ENCODE measurements at regions not wholly inside any gene's neighbourhood (a gene's known extent, or its start where the extent isn't known, plus 50 kb on each side); places are given as distances from the start of the nearest gene placed in this dataset.

GRCh38 chr1:90149101-90149500 is 154.2 kb downstream of the ZNF326 start:
- no peaks in the 10 kb centered on the region for H3K9me3 ChIP-seq (ENCODE audit: low read length)
- no peaks in the 10 kb centered on the region for H4K20me1 ChIP-seq (ENCODE audit: insufficient read depth, low read length)
- no peaks in the 10 kb centered on the region for H3K9me2 ChIP-seq (ENCODE audit: low read depth, low read length)
- H3K4me1 ChIP-seq (ENCODE audit: insufficient read depth, low read length, severe bottlenecking), result no peaks in the 10 kb centered on the region
- H3F3A ChIP-seq (ENCODE audit: insufficient read depth, low read length), result no peaks in the 10 kb centered on the region
- H3K9ac ChIP-seq (ENCODE audit: low read length), result no peak overlapping the region
- no peak overlapping the region for H3K4me2 ChIP-seq (ENCODE audit: low read length)
- H2AFZ ChIP-seq (ENCODE audit: low read length), result no peak overlapping the region
- H3K36me3 ChIP-seq (ENCODE audit: insufficient read depth, low read length), result no peaks in the 10 kb centered on the region
- H3K79me2 ChIP-seq (ENCODE audit: insufficient read depth, low read length), result no peaks in the 10 kb centered on the region
- no peak overlapping the region for H3K4me3 ChIP-seq (ENCODE audit: low read depth, low read length, poor library complexity, severe bottlenecking)
- TF ChIP-seq CTCF (IDR thresholded peaks at IDR 0.05; ENCODE audit: low read length) (no peak; the same call in 1 of the 2 replicates), EZH2 (IDR thresholded peaks at IDR 0.05; ENCODE audit: borderline replicate concordance, low read length) (no peak)
- H3K27ac ChIP-seq (ENCODE audit: low read depth, low read length, poor library complexity, severe bottlenecking), result no peak overlapping the region
- no peaks in the 10 kb centered on the region for H3K27me3 ChIP-seq (ENCODE audit: insufficient read depth, low read length)

GRCh38 chr1:90147093-90147492 is 152.2 kb downstream of the ZNF326 start:
- Histone ChIP-seq H3K9me3 (ENCODE audit: low read length) (no peaks in the 10 kb centered on the region), H3K79me2 (ENCODE audit: insufficient read depth, low read length) (no peaks in the 10 kb centered on the region), H3K27me3 (ENCODE audit: insufficient read depth, low read length) (no peaks in the 10 kb centered on the region), H3K36me3 (ENCODE audit: insufficient read depth, low read length) (no peaks in the 10 kb centered on the region), H3K4me1 (ENCODE audit: insufficient read depth, low read length, severe bottlenecking) (no peaks in the 10 kb centered on the region), H3K9me2 (ENCODE audit: low read depth, low read length) (no peaks in the 10 kb centered on the region), H4K20me1 (ENCODE audit: insufficient read depth, low read length) (no peaks in the 10 kb centered on the region), H3K9ac (ENCODE audit: low read length) (no peak overlapping the region), H3K4me2 (ENCODE audit: low read length) (no peak overlapping the region), H3K27ac (ENCODE audit: low read depth, low read length, poor library complexity, severe bottlenecking) (no peak overlapping the region), H2AFZ (ENCODE audit: low read length) (no peak overlapping the region), H3F3A (ENCODE audit: insufficient read depth, low read length) (no peaks in the 10 kb centered on the region), H3K4me3 (ENCODE audit: low read depth, low read length, poor library complexity, severe bottlenecking) (no peak overlapping the region)
- TF ChIP-seq CTCF (IDR thresholded peaks at IDR 0.05; ENCODE audit: low read length), result no peak
- TF ChIP-seq EZH2 (IDR thresholded peaks at IDR 0.05; ENCODE audit: borderline replicate concordance, low read length), result no peak

- H3K4me1 ChIP-seq (ENCODE audit: insufficient read depth, low read length, severe bottlenecking), result no peaks in the 10 kb centered on the region
- no peak overlapping the region for H3K4me2 ChIP-seq (ENCODE audit: low read length)
- H3K27me3 ChIP-seq (ENCODE audit: insufficient read depth, low read length), result no peaks in the 10 kb centered on the region
- H3K79me2 ChIP-seq (ENCODE audit: insufficient read depth, low read length), result no peaks in the 10 kb centered on the region
- TF ChIP-seq CTCF (IDR thresholded peaks at IDR 0.05; ENCODE audit: low read length) (no peak), EZH2 (IDR thresholded peaks at IDR 0.05; ENCODE audit: borderline replicate concordance, low read length) (no peak)
- no peaks in the 10 kb centered on the region for H3K36me3 ChIP-seq (ENCODE audit: insufficient read depth, low read length)
- H3K27ac ChIP-seq (ENCODE audit: low read depth, low read length, poor library complexity, severe bottlenecking), result no peak overlapping the region
- no peaks in the 10 kb centered on the region for H3K9me2 ChIP-seq (ENCODE audit: low read depth, low read length)
- no peaks in the 10 kb centered on the region for H3K9me3 ChIP-seq (ENCODE audit: low read length)
- no peak overlapping the region for H3K9ac ChIP-seq (ENCODE audit: low read length)
- H2AFZ ChIP-seq (ENCODE audit: low read length), result no peak overlapping the region
- H3K4me3 ChIP-seq (ENCODE audit: low read depth, low read length, poor library complexity, severe bottlenecking), result no peak overlapping the region
- H3F3A ChIP-seq (ENCODE audit: insufficient read depth, low read length), result no peaks in the 10 kb centered on the region
- no peaks in the 10 kb centered on the region for H4K20me1 ChIP-seq (ENCODE audit: insufficient read depth, low read length)
Observed at GRCh38 chr1:90144820-90145219, 149.9 kb downstream of the ZNF326 start.
